ENCODE measurements at regions not wholly inside any gene's neighbourhood (a gene's known extent, or its start where the extent isn't known, plus 50 kb on each side); places are given as distances from the start of the nearest gene placed in this dataset.

- DNase-seq, result no peak
- no peak overlapping the region for H3K27ac Mint-ChIP-seq
- no peak overlapping the region for H3K4me3 Mint-ChIP-seq
- H3K9me3 Mint-ChIP-seq, result no peaks in the 10 kb centered on the region
- CTCF ChIA-PET, result no interaction called here
- POLR2A ChIA-PET, result no interaction called here
- H3K36me3 Mint-ChIP-seq (ENCODE audit: low read depth), result no peaks in the 10 kb centered on the region
- no peaks in the 10 kb centered on the region for H3K27me3 Mint-ChIP-seq
- no peaks in the 10 kb centered on the region for H3K4me1 Mint-ChIP-seq
Observed at GRCh38 chr11:130602641-130603334, 154.3 kb downstream of the ADAMTS15 start.

- no peak for DNase-seq
- Mint-ChIP-seq H3K9me3 (no peaks in the 10 kb centered on the region), H3K27ac (no peak overlapping the region), H3K4me1 (no peaks in the 10 kb centered on the region), H3K4me3 (no peak overlapping the region), H3K27me3 (peaks cover 2% of the 10 kb centered on the region), H3K36me3 (ENCODE audit: low read depth) (no peaks in the 10 kb centered on the region)
- ChIA-PET CTCF (no interaction called here), POLR2A (no interaction called here)
Observed at GRCh38 chr11:130603335-130603906, 155.0 kb downstream of the ADAMTS15 start.

GRCh38 chr11:130604606-130605005 is 156.2 kb downstream of the ADAMTS15 start:
- no peaks in the 10 kb centered on the region for H3K9me3 Mint-ChIP-seq
- no peak overlapping the region for H3K4me3 Mint-ChIP-seq
- DNase-seq, result no peak
- H3K27ac Mint-ChIP-seq, result no peak overlapping the region
- CTCF ChIA-PET, result no interaction called here
- no peaks in the 10 kb centered on the region for H3K4me1 Mint-ChIP-seq
- H3K36me3 Mint-ChIP-seq (ENCODE audit: low read depth), result no peaks in the 10 kb centered on the region
- peaks cover 2% of the 10 kb centered on the region for H3K27me3 Mint-ChIP-seq
- POLR2A ChIA-PET, result no interaction called here

DNA sequence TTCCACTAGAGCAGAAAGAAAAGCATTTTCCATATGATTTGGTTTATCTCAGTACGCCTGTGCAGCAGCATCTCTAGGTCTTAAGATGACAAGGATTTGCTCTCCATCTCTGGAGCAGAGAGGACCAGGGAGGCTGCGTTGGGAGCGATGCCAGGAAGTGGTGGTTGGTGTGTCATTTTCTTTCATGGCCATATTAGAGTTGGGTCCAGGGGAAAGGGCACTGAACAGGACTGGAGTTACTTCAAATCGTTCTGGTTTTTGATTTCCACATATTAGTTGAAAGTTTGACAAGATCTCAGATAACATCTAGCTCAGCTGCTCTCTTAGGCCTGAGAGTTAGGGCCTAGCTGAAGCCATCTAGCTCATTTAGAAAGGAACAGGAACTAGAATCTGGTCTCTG is 157.7 kb downstream of the ADAMTS15 start:
- H3K36me3 Mint-ChIP-seq (ENCODE audit: low read depth), result no peaks in the 10 kb centered on the region
- no peaks in the 10 kb centered on the region for H3K4me1 Mint-ChIP-seq
- no peak for DNase-seq
- peaks cover 2% of the 10 kb centered on the region for H3K27me3 Mint-ChIP-seq
- ChIA-PET CTCF (no interaction called here), POLR2A (no interaction called here)
- no peak overlapping the region for H3K27ac Mint-ChIP-seq
- no peak overlapping the region for H3K4me3 Mint-ChIP-seq
- H3K9me3 Mint-ChIP-seq, result no peaks in the 10 kb centered on the region

GRCh38 chr11:130606781-130607511 is 158.5 kb downstream of the ADAMTS15 start:
- Mint-ChIP-seq H3K4me3 (no peak overlapping the region), H3K36me3 (ENCODE audit: low read depth) (no peaks in the 10 kb centered on the region), H3K27ac (no peak overlapping the region), H3K9me3 (no peaks in the 10 kb centered on the region), H3K27me3 (peaks cover 2% of the 10 kb centered on the region), H3K4me1 (no peaks in the 10 kb centered on the region)
- no peak for DNase-seq
- ChIA-PET POLR2A (no interaction called here), CTCF (no interaction called here)

DNA sequence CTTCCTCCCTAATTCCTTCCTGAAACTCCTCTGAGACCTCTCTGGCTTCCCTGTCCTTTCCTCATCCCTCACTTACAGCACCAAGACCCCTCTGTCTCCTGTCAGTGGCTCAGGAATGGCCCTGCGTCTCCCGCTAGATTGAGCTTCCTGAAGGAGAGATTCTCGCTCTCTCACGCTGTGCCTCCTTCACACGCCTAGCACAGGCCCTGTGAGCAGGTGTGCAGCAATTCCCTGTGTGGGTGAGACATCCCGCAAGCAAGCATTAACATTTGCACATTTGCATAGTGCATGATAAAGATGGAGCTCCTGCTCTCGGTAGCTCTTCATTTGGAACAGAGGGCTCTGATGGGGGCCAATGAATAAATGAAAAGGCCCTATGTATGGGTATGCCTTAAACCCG is 159.8 kb downstream of the ADAMTS15 start:
- no peak overlapping the region for H3K4me3 Mint-ChIP-seq
- H3K36me3 Mint-ChIP-seq (ENCODE audit: low read depth), result no peaks in the 10 kb centered on the region
- no peak overlapping the region for H3K27ac Mint-ChIP-seq
- H3K4me1 Mint-ChIP-seq, result no peaks in the 10 kb centered on the region
- H3K27me3 Mint-ChIP-seq, result peaks cover 2% of the 10 kb centered on the region
- H3K9me3 Mint-ChIP-seq, result no peaks in the 10 kb centered on the region
- POLR2A ChIA-PET, result no interaction called here
- DNase-seq, result no peak
- CTCF ChIA-PET, result no interaction called here

DNA sequence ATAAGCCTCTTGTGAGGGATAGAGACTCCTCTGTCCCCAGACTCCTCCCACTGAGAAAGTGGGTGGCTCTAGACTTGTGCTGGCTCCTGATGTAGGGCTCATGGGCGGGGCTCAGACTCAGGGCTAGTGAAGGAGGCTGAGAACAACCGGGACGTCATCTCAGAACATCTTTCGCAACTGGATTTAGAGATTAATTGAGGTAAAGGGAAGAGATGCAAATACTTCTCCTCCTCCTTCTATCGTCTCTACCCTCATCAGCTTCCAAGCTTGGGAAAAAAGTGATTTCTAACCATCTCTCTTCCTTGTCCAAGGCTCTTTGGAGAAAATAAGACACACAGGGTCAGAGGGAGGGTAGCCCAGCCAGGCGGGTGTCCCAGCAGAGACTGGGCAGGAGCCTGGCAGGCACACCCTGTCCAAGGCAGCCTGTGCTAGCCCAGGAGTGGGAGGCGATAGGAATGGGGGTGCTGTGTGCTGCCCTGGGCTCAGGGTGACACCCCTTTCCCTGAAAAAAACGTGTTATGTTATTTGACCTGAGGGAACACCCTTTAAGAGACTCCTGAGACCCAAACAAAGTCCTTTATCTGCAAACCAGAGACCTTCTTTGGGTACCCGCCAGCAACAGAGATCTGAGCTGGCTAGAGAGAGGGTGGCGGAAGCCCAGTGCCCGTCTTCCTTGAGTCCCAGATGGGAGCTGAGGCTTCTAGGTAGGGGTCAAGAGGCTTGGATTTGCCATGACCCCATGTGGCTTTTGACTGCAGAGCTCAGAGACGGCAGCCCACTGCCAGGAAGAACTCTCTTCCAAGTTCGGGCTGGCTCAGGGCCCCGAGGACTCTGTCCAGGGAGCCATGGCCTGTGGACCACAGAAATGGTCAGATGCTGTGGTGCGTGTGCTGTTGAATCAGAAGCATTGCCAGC is 160.9 kb downstream of the ADAMTS15 start:
- no peak overlapping the region for H3K4me3 Mint-ChIP-seq
- no peak overlapping the region for H3K27ac Mint-ChIP-seq
- peaks cover 2% of the 10 kb centered on the region for H3K27me3 Mint-ChIP-seq
- no peaks in the 10 kb centered on the region for H3K36me3 Mint-ChIP-seq (ENCODE audit: low read depth)
- H3K9me3 Mint-ChIP-seq, result no peaks in the 10 kb centered on the region
- DNase-seq, result no peak
- ChIA-PET CTCF (no interaction called here), POLR2A (no interaction called here)
- H3K4me1 Mint-ChIP-seq, result no peaks in the 10 kb centered on the region

- peaks cover 2% of the 10 kb centered on the region for H3K27me3 Mint-ChIP-seq
- POLR2A ChIA-PET, result no interaction called here
- H3K4me3 Mint-ChIP-seq, result no peak overlapping the region
- H3K4me1 Mint-ChIP-seq, result no peaks in the 10 kb centered on the region
- CTCF ChIA-PET, result no interaction called here
- H3K36me3 Mint-ChIP-seq (ENCODE audit: low read depth), result no peaks in the 10 kb centered on the region
- no peaks in the 10 kb centered on the region for H3K9me3 Mint-ChIP-seq
- H3K27ac Mint-ChIP-seq, result no peak overlapping the region
- no peak for DNase-seq
Observed at GRCh38 chr11:130611791-130612251, 163.4 kb downstream of the ADAMTS15 start.

- H3K9me3 Mint-ChIP-seq, result no peaks in the 10 kb centered on the region
- H3K27ac Mint-ChIP-seq, result no peak overlapping the region
- ChIA-PET CTCF (no interaction called here), POLR2A (no interaction called here)
- no peak overlapping the region for H3K4me3 Mint-ChIP-seq
- no peaks in the 10 kb centered on the region for H3K4me1 Mint-ChIP-seq
- peaks cover 2% of the 10 kb centered on the region for H3K27me3 Mint-ChIP-seq
- DNase-seq, result no peak
- H3K36me3 Mint-ChIP-seq (ENCODE audit: low read depth), result no peaks in the 10 kb centered on the region
Observed at GRCh38 chr11:130612291-130612851, 163.9 kb downstream of the ADAMTS15 start.

GRCh38 chr11:130613396-130613795 is 165.0 kb downstream of the ADAMTS15 start:
- no peak overlapping the region for H3K27ac Mint-ChIP-seq
- DNase-seq, result no peak
- H3K27me3 Mint-ChIP-seq, result no peaks in the 10 kb centered on the region
- CTCF ChIA-PET, result no interaction called here
- H3K36me3 Mint-ChIP-seq (ENCODE audit: low read depth), result no peaks in the 10 kb centered on the region
- H3K4me1 Mint-ChIP-seq, result no peaks in the 10 kb centered on the region
- POLR2A ChIA-PET, result no interaction called here
- H3K4me3 Mint-ChIP-seq, result no peak overlapping the region
- H3K9me3 Mint-ChIP-seq, result no peaks in the 10 kb centered on the region

DNA sequence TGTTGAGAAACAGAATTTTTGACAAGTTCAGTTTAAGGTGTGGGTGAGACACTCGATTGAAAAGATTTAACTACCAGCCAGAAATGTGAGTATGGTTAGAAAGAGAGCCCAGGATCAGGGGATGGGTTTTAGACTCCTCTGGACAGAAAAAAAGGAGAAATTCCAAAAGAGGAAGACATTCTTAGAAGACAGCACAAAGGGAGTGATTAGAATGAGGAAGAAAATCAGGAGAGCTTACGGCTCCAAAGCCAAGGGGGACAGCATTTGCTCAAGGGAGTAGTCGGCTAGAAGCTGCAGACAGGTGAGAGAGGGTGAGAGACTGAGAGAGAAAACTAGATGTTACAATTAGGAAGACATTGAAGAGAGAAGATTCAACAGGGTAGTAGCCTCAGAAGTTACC is 166.1 kb downstream of the ADAMTS15 start:
- Mint-ChIP-seq H3K27me3 (peaks cover 4% of the 10 kb centered on the region), H3K27ac (no peak overlapping the region), H3K4me3 (no peak overlapping the region), H3K36me3 (ENCODE audit: low read depth) (no peaks in the 10 kb centered on the region), H3K4me1 (no peaks in the 10 kb centered on the region), H3K9me3 (no peaks in the 10 kb centered on the region)
- no peak for DNase-seq
- ChIA-PET CTCF (no interaction called here), POLR2A (no interaction called here)

DNA sequence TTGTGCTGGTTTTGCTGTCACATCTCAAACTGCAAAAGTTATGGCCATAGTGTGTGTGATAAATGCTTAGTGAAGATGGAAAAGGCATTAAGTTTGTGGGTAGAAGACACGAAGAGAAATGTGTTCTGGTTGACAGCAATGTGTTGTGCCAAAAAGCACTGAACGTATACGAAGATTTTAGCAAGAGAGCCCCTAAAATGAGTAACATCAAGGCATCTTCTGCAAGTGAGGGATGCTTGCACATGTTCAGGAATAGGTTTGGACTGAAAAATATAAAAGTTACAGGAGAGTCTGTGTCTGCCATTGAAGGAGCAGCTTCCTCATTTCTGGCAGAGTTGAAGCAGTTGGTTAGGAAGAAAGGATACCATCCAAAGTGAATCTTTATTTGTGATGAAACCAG is 167.1 kb downstream of the ADAMTS15 start:
- no peak for DNase-seq
- CTCF ChIA-PET, result no interaction called here
- Mint-ChIP-seq H3K36me3 (ENCODE audit: low read depth) (no peaks in the 10 kb centered on the region), H3K4me3 (no peak overlapping the region), H3K27ac (no peak overlapping the region), H3K4me1 (no peaks in the 10 kb centered on the region), H3K9me3 (peaks cover under 1% of the 10 kb centered on the region), H3K27me3 (peaks cover 11% of the 10 kb centered on the region)
- POLR2A ChIA-PET, result no interaction called here

DNA sequence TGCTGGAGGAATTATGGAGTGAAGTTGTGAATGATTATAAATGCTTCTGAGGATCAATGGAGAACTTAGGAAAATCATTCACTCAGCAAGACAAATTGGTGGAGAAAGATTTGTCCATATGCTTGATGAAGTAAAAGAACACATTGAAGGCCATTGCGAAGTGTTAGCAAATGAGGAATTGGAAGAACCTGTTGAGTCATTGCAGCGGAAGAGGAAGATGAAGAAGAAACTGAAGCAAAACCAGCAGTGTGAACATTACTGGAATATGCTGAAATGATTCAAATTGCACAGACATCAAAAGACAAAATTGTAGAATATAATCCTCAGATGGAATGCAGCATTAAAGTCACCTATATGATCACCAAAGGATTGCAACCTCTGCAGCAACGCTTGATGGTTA is 168.1 kb downstream of the ADAMTS15 start:
- Mint-ChIP-seq H3K9me3 (peaks cover 3% of the 10 kb centered on the region), H3K27ac (no peak overlapping the region), H3K4me1 (no peaks in the 10 kb centered on the region), H3K27me3 (peaks cover 15% of the 10 kb centered on the region), H3K4me3 (no peak overlapping the region), H3K36me3 (ENCODE audit: low read depth) (no peaks in the 10 kb centered on the region)
- POLR2A ChIA-PET, result no interaction called here
- CTCF ChIA-PET, result no interaction called here
- DNase-seq, result no peak

Measured in activated CD4-positive, alpha-beta memory T cell treated with anti-CD3 and anti-CD28 coated beads, Interleukin-2, amount 10 ng/mL, durations not matched to agents 7 days and 5 days (primary cell).